GM12874 (cell line): ENCODE measurements at regions not wholly inside any gene's neighbourhood (a gene's known extent, or its start where the extent isn't known, plus 50 kb on each side); places are given as distances from the start of the nearest gene placed in this dataset.

Source experiments
- TF ChIP-seq, protein P1 (sequence below): IDR thresholded peaks from 2 replicates; pipeline ENCODE4 v1.5.1; 2011; ENCODE audit warnings: low read depth, mild to moderate bottlenecking, control low read depth, low read length, moderate library complexity; ENCODE audit not compliant: insufficient read depth

DNA sequence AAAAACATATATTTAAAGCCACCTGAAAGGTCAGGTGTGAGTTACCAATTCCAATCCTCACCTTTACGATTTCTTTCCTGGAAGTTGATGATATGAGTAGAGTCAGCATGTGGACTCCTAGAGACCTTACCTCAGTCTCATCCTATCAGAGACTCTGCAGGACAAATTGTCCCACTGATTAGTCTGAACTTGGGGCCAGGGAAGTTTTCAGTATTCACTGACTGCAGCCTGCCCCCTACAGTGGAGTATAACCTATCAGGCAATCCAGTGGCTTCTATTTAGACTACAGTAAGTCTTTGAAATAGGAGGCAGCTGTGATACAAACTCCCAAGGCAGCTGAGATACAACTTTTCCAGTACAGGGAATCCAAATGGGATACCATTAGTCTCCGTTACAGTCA is 449.4 kb upstream of the CDH10 start:
- TF ChIP-seq, protein P1, sequence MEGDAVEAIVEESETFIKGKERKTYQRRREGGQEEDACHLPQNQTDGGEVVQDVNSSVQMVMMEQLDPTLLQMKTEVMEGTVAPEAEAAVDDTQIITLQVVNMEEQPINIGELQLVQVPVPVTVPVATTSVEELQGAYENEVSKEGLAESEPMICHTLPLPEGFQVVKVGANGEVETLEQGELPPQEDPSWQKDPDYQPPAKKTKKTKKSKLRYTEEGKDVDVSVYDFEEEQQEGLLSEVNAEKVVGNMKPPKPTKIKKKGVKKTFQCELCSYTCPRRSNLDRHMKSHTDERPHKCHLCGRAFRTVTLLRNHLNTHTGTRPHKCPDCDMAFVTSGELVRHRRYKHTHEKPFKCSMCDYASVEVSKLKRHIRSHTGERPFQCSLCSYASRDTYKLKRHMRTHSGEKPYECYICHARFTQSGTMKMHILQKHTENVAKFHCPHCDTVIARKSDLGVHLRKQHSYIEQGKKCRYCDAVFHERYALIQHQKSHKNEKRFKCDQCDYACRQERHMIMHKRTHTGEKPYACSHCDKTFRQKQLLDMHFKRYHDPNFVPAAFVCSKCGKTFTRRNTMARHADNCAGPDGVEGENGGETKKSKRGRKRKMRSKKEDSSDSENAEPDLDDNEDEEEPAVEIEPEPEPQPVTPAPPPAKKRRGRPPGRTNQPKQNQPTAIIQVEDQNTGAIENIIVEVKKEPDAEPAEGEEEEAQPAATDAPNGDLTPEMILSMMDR, result no peak

DNA sequence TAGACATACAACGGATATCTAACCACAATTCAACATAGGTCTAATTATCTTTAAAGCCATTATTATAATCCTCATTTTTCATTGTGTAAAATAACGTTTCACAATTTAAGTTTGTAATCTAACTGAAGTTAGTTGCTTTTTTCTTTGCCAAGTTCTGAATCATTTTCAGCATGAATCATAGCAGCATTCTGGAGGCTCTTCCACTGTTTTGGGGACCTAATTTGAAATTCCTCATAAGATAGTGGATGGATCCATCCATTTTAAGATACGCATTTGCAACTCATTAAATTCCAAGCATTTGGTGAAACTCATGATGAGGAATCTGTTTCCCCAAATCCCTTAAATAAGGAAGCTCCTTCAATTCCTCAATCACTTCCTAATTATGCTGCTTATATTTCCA is 447.1 kb upstream of the CDH10 start:
- TF ChIP-seq, protein P1, result no peak

DNA sequence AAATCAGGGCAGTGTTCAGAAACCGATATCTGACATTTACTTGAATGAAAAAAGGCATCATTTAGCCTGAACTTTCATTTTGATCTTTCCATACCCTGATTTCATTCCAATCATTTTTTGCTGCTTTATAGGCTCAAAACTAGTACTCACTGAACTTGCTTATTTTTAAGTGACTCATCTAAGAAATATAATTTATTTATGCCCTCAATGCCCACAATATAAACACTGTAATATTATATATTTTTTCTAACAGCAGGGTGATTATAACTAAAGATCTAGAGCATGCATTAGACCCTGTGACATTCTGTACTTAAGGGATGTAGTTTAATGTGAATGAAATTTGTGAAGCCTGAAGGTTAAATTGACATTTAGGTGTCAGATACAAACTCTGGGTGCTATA is 446.1 kb upstream of the CDH10 start:
- TF ChIP-seq, protein P1, result no peak

DNA sequence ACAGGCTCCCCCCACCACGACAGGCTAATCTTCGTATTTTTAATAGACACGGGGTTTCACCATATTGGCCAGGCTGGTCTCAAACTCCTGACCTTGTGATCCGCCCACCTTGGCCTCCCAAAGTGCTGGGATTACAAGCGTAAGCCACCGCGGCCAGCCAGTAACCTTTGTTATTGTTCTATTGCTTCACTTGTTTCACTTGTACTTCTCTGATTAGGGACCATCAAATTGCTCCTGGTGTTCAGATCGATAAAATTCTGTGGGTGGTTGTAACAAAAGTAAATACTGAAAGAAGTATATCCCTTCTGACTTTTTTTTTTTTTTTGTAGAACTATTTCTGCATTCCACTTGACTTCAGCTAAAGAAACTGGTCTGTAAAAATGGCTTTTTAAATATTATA is 445.5 kb upstream of the CDH10 start:
- TF ChIP-seq, protein P1, result no peak

DNA sequence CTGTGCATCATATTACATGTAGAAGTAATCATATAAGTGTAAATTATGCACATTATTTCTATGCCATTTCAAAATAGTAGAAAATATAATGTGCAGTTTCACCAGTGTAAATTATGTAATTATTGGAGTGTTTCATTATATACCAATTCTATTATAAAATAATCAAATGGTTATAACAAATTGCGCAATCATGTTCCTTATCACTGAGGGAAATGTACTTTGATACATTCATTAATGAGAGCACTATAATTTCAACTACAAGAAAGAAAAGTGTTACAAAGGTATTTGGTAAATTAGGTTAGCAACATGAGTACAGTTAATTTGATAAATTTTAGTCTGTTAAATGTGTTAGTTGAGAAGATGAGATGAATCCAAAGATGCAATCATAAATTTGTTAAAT is 421.5 kb upstream of the CDH10 start:
- TF ChIP-seq, protein P1, result no peak

DNA sequence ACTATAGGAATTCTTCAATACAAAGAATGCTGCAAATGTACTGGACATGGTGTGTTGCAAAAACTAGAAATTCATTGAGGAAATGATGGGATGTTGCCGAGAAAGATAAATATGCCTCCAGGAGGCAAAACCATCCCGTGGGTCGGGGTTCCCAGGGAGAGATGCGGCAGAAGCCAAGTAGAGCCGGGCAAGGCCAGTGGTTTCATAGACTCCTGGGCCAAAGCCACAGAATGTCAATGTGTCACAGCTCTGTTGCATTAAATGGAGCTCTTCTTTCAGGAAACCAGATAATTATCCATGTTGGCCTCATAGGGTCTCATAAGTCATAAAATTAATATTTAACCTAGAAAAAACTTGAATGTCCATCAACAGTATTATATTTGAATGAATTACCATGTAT is 419.5 kb upstream of the CDH10 start:
- TF ChIP-seq, protein P1, result no peak

DNA sequence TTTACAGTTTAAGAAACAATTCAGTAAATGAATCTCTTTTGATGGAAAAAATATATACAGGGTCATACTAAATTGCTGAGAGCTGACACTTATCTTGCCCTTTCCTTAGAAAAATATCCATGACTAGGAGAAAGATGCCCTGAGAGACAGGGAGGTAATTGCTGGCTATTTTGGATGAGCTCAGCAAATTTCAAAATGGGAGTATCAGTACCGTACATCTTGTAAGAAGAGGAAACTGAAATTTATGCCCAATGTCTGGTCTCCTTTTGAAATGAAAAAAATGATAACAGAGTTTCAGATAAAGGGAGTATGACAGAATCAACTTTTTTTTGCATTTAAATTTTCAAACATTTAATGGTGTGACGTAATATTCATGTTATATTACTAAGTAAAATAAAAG is 415.8 kb upstream of the CDH10 start:
- TF ChIP-seq, protein P1, result no peak

DNA sequence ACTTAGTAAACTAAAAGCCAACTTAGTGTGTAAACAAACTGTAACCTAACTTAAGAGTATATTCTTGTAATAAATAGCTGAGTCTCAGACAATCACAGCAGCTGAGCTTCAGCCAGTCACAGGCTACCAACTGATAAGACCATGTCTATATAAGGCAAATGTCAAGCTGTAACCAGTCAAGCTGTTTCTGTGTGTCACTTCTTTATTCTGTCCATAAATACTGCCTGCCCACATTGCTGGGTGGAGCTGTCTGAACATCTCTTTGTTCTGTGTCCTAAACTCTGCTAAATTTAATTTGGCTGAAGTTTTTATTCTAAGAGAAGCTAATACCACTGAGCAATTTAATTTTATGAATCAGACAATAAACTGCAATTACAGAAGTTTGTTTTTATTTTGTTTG is 412.1 kb upstream of the CDH10 start:
- TF ChIP-seq, protein P1, result no peak
